ENCODE measurements at regions not wholly inside any gene's neighbourhood (a gene's known extent, or its start where the extent isn't known, plus 50 kb on each side); places are given as distances from the start of the nearest gene placed in this dataset.

- Histone ChIP-seq H3K4me3 (ENCODE audit: low read depth in 1 of 2, low read length in 2 of 2) (no peak overlapping the region), H3K36me3 (ENCODE audit: control insufficient read depth in 1 of 2, insufficient read depth in 2 of 2, low read length in 2 of 2) (no peaks in the 10 kb centered on the region)
These were observed 1060.6 kb downstream of the STIM2 start for GRCh38 chr4:27921231-27921630.

GRCh38 chr4:27928761-27929540 lies 1068.3 kb downstream of the STIM2 start:
- no peaks in the 10 kb centered on the region for H3K9me3 ChIP-seq (ENCODE audit: control insufficient read depth in 1 of 2, low read length in 2 of 2)
- H3K4me1 ChIP-seq (ENCODE audit: control insufficient read depth in 1 of 2, insufficient read depth in 2 of 2, low read length in 2 of 2), result no peaks in the 10 kb centered on the region
- H3K27ac ChIP-seq (ENCODE audit: low read length), result no peak overlapping the region
- H3K36me3 ChIP-seq (ENCODE audit: control insufficient read depth in 1 of 2, insufficient read depth in 2 of 2, low read length in 2 of 2), result no peaks in the 10 kb centered on the region
- H3K4me3 ChIP-seq (ENCODE audit: low read depth in 1 of 2, low read length in 2 of 2), result no peak overlapping the region
- H3K27me3 ChIP-seq (ENCODE audit: low read depth, low read length), result no peaks in the 10 kb centered on the region

More at GRCh38 chr4:27921231-27921630, 1060.6 kb downstream of the STIM2 start:
- Histone ChIP-seq H3K9me3 (ENCODE audit: control insufficient read depth in 1 of 2, low read length in 2 of 2) (no peaks in the 10 kb centered on the region), H3K27ac (ENCODE audit: low read length) (no peak overlapping the region), H3K27me3 (ENCODE audit: low read depth, low read length) (no peaks in the 10 kb centered on the region), H3K4me1 (ENCODE audit: control insufficient read depth in 1 of 2, insufficient read depth in 2 of 2, low read length in 2 of 2) (no peaks in the 10 kb centered on the region)

- Histone ChIP-seq H3K9me3 (ENCODE audit: control insufficient read depth in 1 of 2, low read length in 2 of 2) (no peaks in the 10 kb centered on the region), H3K4me1 (ENCODE audit: control insufficient read depth in 1 of 2, insufficient read depth in 2 of 2, low read length in 2 of 2) (no peaks in the 10 kb centered on the region), H3K27me3 (ENCODE audit: low read depth, low read length) (no peaks in the 10 kb centered on the region), H3K27ac (ENCODE audit: low read length) (no peak overlapping the region), H3K36me3 (ENCODE audit: control insufficient read depth in 1 of 2, insufficient read depth in 2 of 2, low read length in 2 of 2) (no peaks in the 10 kb centered on the region), H3K4me3 (ENCODE audit: low read depth in 1 of 2, low read length in 2 of 2) (no peak overlapping the region)
These were observed 1069.7 kb downstream of the STIM2 start for GRCh38 chr4:27930291-27930690.

GRCh38 chr4:27930976-27931375 lies 1070.3 kb downstream of the STIM2 start:
- no peak overlapping the region for H3K4me3 ChIP-seq (ENCODE audit: low read depth in 1 of 2, low read length in 2 of 2)
- H3K27me3 ChIP-seq (ENCODE audit: low read depth, low read length), result no peaks in the 10 kb centered on the region
- H3K27ac ChIP-seq (ENCODE audit: low read length), result no peak overlapping the region
- H3K4me1 ChIP-seq (ENCODE audit: control insufficient read depth in 1 of 2, insufficient read depth in 2 of 2, low read length in 2 of 2), result no peaks in the 10 kb centered on the region
- H3K9me3 ChIP-seq (ENCODE audit: control insufficient read depth in 1 of 2, low read length in 2 of 2), result no peaks in the 10 kb centered on the region
- H3K36me3 ChIP-seq (ENCODE audit: control insufficient read depth in 1 of 2, insufficient read depth in 2 of 2, low read length in 2 of 2), result no peaks in the 10 kb centered on the region

GRCh38 chr4:27931584-27931983 lies 1070.9 kb downstream of the STIM2 start:
- H3K27me3 ChIP-seq (ENCODE audit: low read depth, low read length), result no peaks in the 10 kb centered on the region
- H3K27ac ChIP-seq (ENCODE audit: low read length), result no peak overlapping the region
- H3K9me3 ChIP-seq (ENCODE audit: control insufficient read depth in 1 of 2, low read length in 2 of 2), result no peaks in the 10 kb centered on the region
- no peaks in the 10 kb centered on the region for H3K4me1 ChIP-seq (ENCODE audit: control insufficient read depth in 1 of 2, insufficient read depth in 2 of 2, low read length in 2 of 2)
- H3K4me3 ChIP-seq (ENCODE audit: low read depth in 1 of 2, low read length in 2 of 2), result no peak overlapping the region
- H3K36me3 ChIP-seq (ENCODE audit: control insufficient read depth in 1 of 2, insufficient read depth in 2 of 2, low read length in 2 of 2), result no peaks in the 10 kb centered on the region

- Histone ChIP-seq H3K4me1 (ENCODE audit: control insufficient read depth in 1 of 2, insufficient read depth in 2 of 2, low read length in 2 of 2) (no peaks in the 10 kb centered on the region), H3K27me3 (ENCODE audit: low read depth, low read length) (no peaks in the 10 kb centered on the region), H3K4me3 (ENCODE audit: low read depth in 1 of 2, low read length in 2 of 2) (no peak overlapping the region)
These were observed 1074.2 kb downstream of the STIM2 start for GRCh38 chr4:27934871-27935270.

GRCh38 chr4:27946799-27947198 lies 1086.2 kb downstream of the STIM2 start:
- Histone ChIP-seq H3K36me3 (ENCODE audit: control insufficient read depth in 1 of 2, insufficient read depth in 2 of 2, low read length in 2 of 2) (no peaks in the 10 kb centered on the region), H3K27me3 (ENCODE audit: low read depth, low read length) (no peaks in the 10 kb centered on the region), H3K4me3 (ENCODE audit: low read depth in 1 of 2, low read length in 2 of 2) (no peak overlapping the region), H3K27ac (ENCODE audit: low read length) (no peak overlapping the region), H3K9me3 (ENCODE audit: control insufficient read depth in 1 of 2, low read length in 2 of 2) (no peaks in the 10 kb centered on the region), H3K4me1 (ENCODE audit: control insufficient read depth in 1 of 2, insufficient read depth in 2 of 2, low read length in 2 of 2) (no peaks in the 10 kb centered on the region)

More at GRCh38 chr4:27934871-27935270, 1074.2 kb downstream of the STIM2 start:
- H3K36me3 ChIP-seq (ENCODE audit: control insufficient read depth in 1 of 2, insufficient read depth in 2 of 2, low read length in 2 of 2), result no peaks in the 10 kb centered on the region
- no peaks in the 10 kb centered on the region for H3K9me3 ChIP-seq (ENCODE audit: control insufficient read depth in 1 of 2, low read length in 2 of 2)
- no peak overlapping the region for H3K27ac ChIP-seq (ENCODE audit: low read length)

- no peaks in the 10 kb centered on the region for H3K9me3 ChIP-seq (ENCODE audit: control insufficient read depth in 1 of 2, low read length in 2 of 2)
- H3K36me3 ChIP-seq (ENCODE audit: control insufficient read depth in 1 of 2, insufficient read depth in 2 of 2, low read length in 2 of 2), result no peaks in the 10 kb centered on the region
- no peaks in the 10 kb centered on the region for H3K27me3 ChIP-seq (ENCODE audit: low read depth, low read length)
- no peak overlapping the region for H3K4me3 ChIP-seq (ENCODE audit: low read depth in 1 of 2, low read length in 2 of 2)
- H3K4me1 ChIP-seq (ENCODE audit: control insufficient read depth in 1 of 2, insufficient read depth in 2 of 2, low read length in 2 of 2), result no peaks in the 10 kb centered on the region
- no peak overlapping the region for H3K27ac ChIP-seq (ENCODE audit: low read length)
These were observed 1086.7 kb downstream of the STIM2 start for GRCh38 chr4:27947302-27947701.

- Histone ChIP-seq H3K4me1 (ENCODE audit: control insufficient read depth in 1 of 2, insufficient read depth in 2 of 2, low read length in 2 of 2) (no peaks in the 10 kb centered on the region), H3K27me3 (ENCODE audit: low read depth, low read length) (no peaks in the 10 kb centered on the region), H3K9me3 (ENCODE audit: control insufficient read depth in 1 of 2, low read length in 2 of 2) (no peaks in the 10 kb centered on the region), H3K27ac (ENCODE audit: low read length) (no peak overlapping the region), H3K4me3 (ENCODE audit: low read depth in 1 of 2, low read length in 2 of 2) (no peak overlapping the region), H3K36me3 (ENCODE audit: control insufficient read depth in 1 of 2, insufficient read depth in 2 of 2, low read length in 2 of 2) (no peaks in the 10 kb centered on the region)
These were observed 1103.5 kb downstream of the STIM2 start for GRCh38 chr4:27964095-27964494.

- Histone ChIP-seq H3K36me3 (ENCODE audit: control insufficient read depth in 1 of 2, insufficient read depth in 2 of 2, low read length in 2 of 2) (no peaks in the 10 kb centered on the region), H3K27me3 (ENCODE audit: low read depth, low read length) (no peaks in the 10 kb centered on the region), H3K27ac (ENCODE audit: low read length) (no peak overlapping the region), H3K4me1 (ENCODE audit: control insufficient read depth in 1 of 2, insufficient read depth in 2 of 2, low read length in 2 of 2) (no peaks in the 10 kb centered on the region), H3K9me3 (ENCODE audit: control insufficient read depth in 1 of 2, low read length in 2 of 2) (no peaks in the 10 kb centered on the region), H3K4me3 (ENCODE audit: low read depth in 1 of 2, low read length in 2 of 2) (no peak overlapping the region)
These were observed 1106.0 kb downstream of the STIM2 start for GRCh38 chr4:27966664-27967063.

GRCh38 chr4:27973056-27973455 lies 1112.4 kb downstream of the STIM2 start:
- Histone ChIP-seq H3K27ac (ENCODE audit: low read length) (no peak overlapping the region), H3K36me3 (ENCODE audit: control insufficient read depth in 1 of 2, insufficient read depth in 2 of 2, low read length in 2 of 2) (no peaks in the 10 kb centered on the region), H3K27me3 (ENCODE audit: low read depth, low read length) (no peaks in the 10 kb centered on the region), H3K4me1 (ENCODE audit: control insufficient read depth in 1 of 2, insufficient read depth in 2 of 2, low read length in 2 of 2) (no peaks in the 10 kb centered on the region), H3K9me3 (ENCODE audit: control insufficient read depth in 1 of 2, low read length in 2 of 2) (no peaks in the 10 kb centered on the region), H3K4me3 (ENCODE audit: low read depth in 1 of 2, low read length in 2 of 2) (no peak overlapping the region)

- H3K27me3 ChIP-seq (ENCODE audit: low read depth, low read length), result no peaks in the 10 kb centered on the region
- no peaks in the 10 kb centered on the region for H3K9me3 ChIP-seq (ENCODE audit: control insufficient read depth in 1 of 2, low read length in 2 of 2)
- H3K27ac ChIP-seq (ENCODE audit: low read length), result no peak overlapping the region
- H3K4me1 ChIP-seq (ENCODE audit: control insufficient read depth in 1 of 2, insufficient read depth in 2 of 2, low read length in 2 of 2), result no peaks in the 10 kb centered on the region
- no peaks in the 10 kb centered on the region for H3K36me3 ChIP-seq (ENCODE audit: control insufficient read depth in 1 of 2, insufficient read depth in 2 of 2, low read length in 2 of 2)
- H3K4me3 ChIP-seq (ENCODE audit: low read depth in 1 of 2, low read length in 2 of 2), result no peak overlapping the region
These were observed 1113.1 kb downstream of the STIM2 start for GRCh38 chr4:27973700-27974099.
